ENCODE measurements at regions not wholly inside any gene's neighbourhood (a gene's known extent, or its start where the extent isn't known, plus 50 kb on each side); places are given as distances from the start of the nearest gene placed in this dataset.

DNA sequence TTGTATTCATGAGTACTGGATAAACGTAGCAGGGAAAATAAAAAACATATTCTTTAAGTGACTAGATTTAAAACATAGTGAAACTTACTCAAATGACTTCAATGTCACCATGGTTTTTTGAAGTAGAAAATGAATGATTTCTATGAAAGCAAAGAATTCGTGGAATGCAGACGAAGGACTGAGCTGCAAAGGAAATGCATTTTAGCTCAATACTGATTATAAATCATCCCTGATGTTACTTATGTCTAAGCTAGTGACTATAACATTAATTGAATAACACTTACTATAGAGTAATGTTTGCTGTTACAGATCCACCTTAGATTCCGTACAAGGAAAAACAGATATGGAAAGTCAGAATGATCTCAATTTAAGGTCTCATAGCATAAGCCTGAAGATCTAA, 1257.7 kb upstream of the CDH2 start:
- H3K4me1 ChIP-seq = no peaks in the 10 kb centered on the region
- H3K27ac ChIP-seq = no peak overlapping the region
- intact Hi-C loops (cut with DNase I; ENCODE audit: low total_unique reads) = no loop called here
- no peaks in the 10 kb centered on the region for H3K9me3 ChIP-seq
- TF ChIP-seq POLR2A (IDR thresholded peaks at IDR 0.05) = no peak
- TF ChIP-seq, protein P1, sequence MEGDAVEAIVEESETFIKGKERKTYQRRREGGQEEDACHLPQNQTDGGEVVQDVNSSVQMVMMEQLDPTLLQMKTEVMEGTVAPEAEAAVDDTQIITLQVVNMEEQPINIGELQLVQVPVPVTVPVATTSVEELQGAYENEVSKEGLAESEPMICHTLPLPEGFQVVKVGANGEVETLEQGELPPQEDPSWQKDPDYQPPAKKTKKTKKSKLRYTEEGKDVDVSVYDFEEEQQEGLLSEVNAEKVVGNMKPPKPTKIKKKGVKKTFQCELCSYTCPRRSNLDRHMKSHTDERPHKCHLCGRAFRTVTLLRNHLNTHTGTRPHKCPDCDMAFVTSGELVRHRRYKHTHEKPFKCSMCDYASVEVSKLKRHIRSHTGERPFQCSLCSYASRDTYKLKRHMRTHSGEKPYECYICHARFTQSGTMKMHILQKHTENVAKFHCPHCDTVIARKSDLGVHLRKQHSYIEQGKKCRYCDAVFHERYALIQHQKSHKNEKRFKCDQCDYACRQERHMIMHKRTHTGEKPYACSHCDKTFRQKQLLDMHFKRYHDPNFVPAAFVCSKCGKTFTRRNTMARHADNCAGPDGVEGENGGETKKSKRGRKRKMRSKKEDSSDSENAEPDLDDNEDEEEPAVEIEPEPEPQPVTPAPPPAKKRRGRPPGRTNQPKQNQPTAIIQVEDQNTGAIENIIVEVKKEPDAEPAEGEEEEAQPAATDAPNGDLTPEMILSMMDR (IDR thresholded peaks at IDR 0.05) = no peak
- DNase-seq = no peak
- no peak overlapping the region for H3K4me3 ChIP-seq
- no peaks in the 10 kb centered on the region for H3K27me3 ChIP-seq
- H3K36me3 ChIP-seq = no peaks in the 10 kb centered on the region

DNA sequence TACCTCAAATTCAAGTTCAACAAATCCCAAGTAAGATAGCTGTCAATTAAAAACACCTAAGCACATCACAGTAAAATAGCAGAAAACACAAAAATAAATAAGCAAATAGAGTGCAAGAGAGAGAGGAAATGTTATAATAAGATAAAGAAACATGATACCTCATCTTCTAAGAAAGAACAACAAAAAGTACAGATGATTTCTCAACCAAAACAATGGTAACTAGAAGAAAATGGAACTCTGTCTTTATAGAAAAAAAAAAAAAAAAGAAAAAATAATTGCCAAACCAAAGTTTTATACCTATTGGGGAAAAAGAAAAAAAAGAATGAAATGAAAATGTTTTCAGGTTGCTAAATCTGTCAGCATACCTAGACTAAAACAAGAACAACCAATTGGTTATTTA, 1253.5 kb upstream of the CDH2 start:
- TF ChIP-seq, protein P1 (IDR thresholded peaks at IDR 0.05) = no peak
- no peak for TF ChIP-seq POLR2A (IDR thresholded peaks at IDR 0.05)
- H3K9me3 ChIP-seq = no peaks in the 10 kb centered on the region
- intact Hi-C loops (cut with DNase I; ENCODE audit: low total_unique reads) = no loop called here
- no peak overlapping the region for H3K4me3 ChIP-seq
- H3K27ac ChIP-seq = no peak overlapping the region
- H3K27me3 ChIP-seq = no peaks in the 10 kb centered on the region
- H3K36me3 ChIP-seq = no peaks in the 10 kb centered on the region
- no peaks in the 10 kb centered on the region for H3K4me1 ChIP-seq
- DNase-seq = no peak

DNA sequence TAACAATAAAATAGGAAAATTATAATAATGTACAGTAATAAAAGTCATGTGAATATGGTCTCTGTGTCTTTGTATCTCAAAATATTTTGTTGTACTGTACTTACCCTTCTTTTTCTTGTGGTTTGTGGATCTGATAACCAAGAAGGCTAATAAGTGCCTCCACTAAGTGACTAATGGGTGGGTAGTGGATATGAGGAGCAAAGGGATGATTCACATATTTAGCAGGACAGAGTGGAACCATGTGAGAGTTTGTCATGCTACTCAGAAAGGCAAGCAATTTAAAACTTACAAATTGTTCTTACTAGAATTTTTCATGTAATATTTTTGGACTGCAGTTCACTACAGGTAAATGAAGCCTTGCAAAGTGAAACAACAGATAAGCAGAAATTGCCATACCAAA, 1241.2 kb upstream of the CDH2 start:
- H3K9me3 ChIP-seq = no peaks in the 10 kb centered on the region
- no peaks in the 10 kb centered on the region for H3K27me3 ChIP-seq
- TF ChIP-seq, protein P1 (IDR thresholded peaks at IDR 0.05) = no peak
- no peak for TF ChIP-seq POLR2A (IDR thresholded peaks at IDR 0.05)
- no peak for DNase-seq
- no peaks in the 10 kb centered on the region for H3K4me1 ChIP-seq
- intact Hi-C loops (cut with DNase I; ENCODE audit: low total_unique reads) = no loop called here
- no peaks in the 10 kb centered on the region for H3K36me3 ChIP-seq
- H3K4me3 ChIP-seq = no peak overlapping the region
- no peak overlapping the region for H3K27ac ChIP-seq

DNA sequence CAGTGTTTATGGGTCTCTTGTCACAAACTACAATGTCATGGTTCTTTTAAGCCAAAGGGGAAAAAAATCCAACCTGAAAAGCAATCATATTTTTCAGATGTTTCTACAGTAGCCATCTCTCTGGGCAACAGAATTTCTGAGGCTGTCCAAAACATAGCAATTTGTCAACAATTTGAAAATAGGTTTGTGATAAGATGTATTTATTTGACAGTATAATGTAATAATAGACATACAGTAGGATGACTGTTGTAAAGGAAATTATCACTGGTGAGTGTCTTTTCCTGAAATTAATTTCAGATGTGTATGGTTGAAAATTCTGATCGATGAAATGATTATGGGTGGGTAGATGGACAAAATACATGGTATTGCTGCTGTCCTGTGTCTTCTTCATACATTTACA, 1230.1 kb upstream of the CDH2 start:
- Histone ChIP-seq H3K4me1 (no peaks in the 10 kb centered on the region), H3K9me3 (no peaks in the 10 kb centered on the region), H3K27ac (no peak overlapping the region), H3K27me3 (no peaks in the 10 kb centered on the region), H3K36me3 (no peaks in the 10 kb centered on the region), H3K4me3 (no peak overlapping the region)
- intact Hi-C loops (cut with DNase I; ENCODE audit: low total_unique reads) = no loop called here
- no peak for DNase-seq
- TF ChIP-seq POLR2A (IDR thresholded peaks at IDR 0.05) = no peak
- TF ChIP-seq, protein P1 (IDR thresholded peaks at IDR 0.05) = no peak

DNA sequence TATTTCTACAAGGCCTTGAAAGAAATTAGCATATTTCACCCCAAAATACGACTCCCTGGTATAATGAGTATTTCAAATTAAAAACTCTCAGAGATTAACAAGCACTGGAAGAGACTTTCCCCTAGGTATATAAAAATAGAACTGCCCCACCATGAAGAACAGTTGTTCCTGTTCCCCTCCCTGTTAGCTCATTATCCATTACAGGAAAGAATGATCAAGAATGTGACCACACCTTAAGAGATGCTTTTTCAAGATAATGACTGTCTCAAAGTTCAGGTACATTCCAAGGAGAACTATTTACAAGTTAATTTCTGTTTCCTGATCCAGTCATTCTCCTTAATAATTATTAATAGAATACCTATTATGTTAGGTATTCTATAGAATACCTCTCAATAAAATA, 1220.6 kb upstream of the CDH2 start:
- H3K4me1 ChIP-seq = no peaks in the 10 kb centered on the region
- no peak overlapping the region for H3K27ac ChIP-seq
- TF ChIP-seq POLR2A (IDR thresholded peaks at IDR 0.05) = no peak
- TF ChIP-seq, protein P1 (IDR thresholded peaks at IDR 0.05) = no peak
- H3K27me3 ChIP-seq = no peaks in the 10 kb centered on the region
- no peak for DNase-seq
- H3K36me3 ChIP-seq = no peaks in the 10 kb centered on the region
- intact Hi-C loops (cut with DNase I; ENCODE audit: low total_unique reads) = no loop called here
- H3K9me3 ChIP-seq = no peaks in the 10 kb centered on the region
- H3K4me3 ChIP-seq = no peak overlapping the region

Data from uterus (tissue), 3 donors.